Body of pancreas (tissue), 4 donors: ENCODE measurements at regions not wholly inside any gene's neighbourhood (a gene's known extent, or its start where the extent isn't known, plus 50 kb on each side); places are given as distances from the start of the nearest gene placed in this dataset.

ENCODE experiments used
- ATAC-seq: fragments of 150-250 bp; one replicate; pipeline ENCODE4 v1.9.1; 2016
- DNase-seq, 4 donors: peaks; one replicate each; pipeline ENCODE4 v3.0.0-alpha.2; 2019
- H3K27ac ChIP-seq, 4 donors: fragments of 200-600 bp; sonication (generic); 1 replicate in 3 of 4; 2 replicates in 1 of 4; pipeline versions ENCODE4 v1.5.1 to v1.6.1; 2016 to 2019; ENCODE audit warnings: mild to moderate bottlenecking in 1 of 4, mixed read lengths in 1 of 4, moderate library complexity in 1 of 4
- H3K27me3 ChIP-seq, 2 donors: fragments of 200-600 bp; sonication (generic); one replicate each; pipeline ENCODE4 v1.6.0; 2016; ENCODE audit warnings: mild to moderate bottlenecking in 1 of 2
- H3K36me3 ChIP-seq, 2 donors: fragments of 200-600 bp; sonication (generic); replicated peaks in 1 of 2; 2 replicates each; pipeline ENCODE4 v1.5.1; 2016; ENCODE audit warnings: low read depth in 2 of 2; ENCODE audit not compliant: insufficient read depth in 1 of 2
- H3K4me1 ChIP-seq: fragments of 200-600 bp; sonication (generic); one replicate; pipeline ENCODE4 v1.6.0; 2016
- H3K4me3 ChIP-seq, 2 donors: fragments of 200-600 bp; sonication (generic); 1 replicate in 1 of 2; 2 replicates in 1 of 2; pipeline ENCODE4 v1.5.1; 2016 to 2019
- H3K9me3 ChIP-seq, 3 donors: fragments of 200-600 bp; sonication (generic); 1 replicate in 2 of 3; 2 replicates in 1 of 3; pipeline ENCODE4 v1.5.1; 2016
- CTCF ChIP-seq, 7 experiments: fragments of 450-650 bp in 4 of 7; fragments of 200-600 bp in 3 of 7; sonication (generic) in 3 of 7; IDR thresholded peaks; one replicate each; pipeline ENCODE4 v1.5.1; 2016 to 2019; ENCODE audit warnings: antibody characterized with exemption in 7 of 7
- POLR2A ChIP-seq, 3 donors: fragments of 450-650 bp; IDR thresholded peaks; one replicate each; pipeline ENCODE4 v1.6.1; 2016; ENCODE audit warnings: antibody characterized with exemption in 3 of 3, mild to moderate bottlenecking in 2 of 3
- WGBS, 2 donors: methylation state at CpG; one replicate each; pipeline ENCODE4 v1.1.5; 2017; 5-methylcytosine and 5-hydroxymethylcytosine counted together
- intact Hi-C: fragments of 100-400 bp; cut with DNase I; formaldehyde crosslinking; loops from one replicate; pipeline ENCODE4 v1.15.1; 2023

DNA sequence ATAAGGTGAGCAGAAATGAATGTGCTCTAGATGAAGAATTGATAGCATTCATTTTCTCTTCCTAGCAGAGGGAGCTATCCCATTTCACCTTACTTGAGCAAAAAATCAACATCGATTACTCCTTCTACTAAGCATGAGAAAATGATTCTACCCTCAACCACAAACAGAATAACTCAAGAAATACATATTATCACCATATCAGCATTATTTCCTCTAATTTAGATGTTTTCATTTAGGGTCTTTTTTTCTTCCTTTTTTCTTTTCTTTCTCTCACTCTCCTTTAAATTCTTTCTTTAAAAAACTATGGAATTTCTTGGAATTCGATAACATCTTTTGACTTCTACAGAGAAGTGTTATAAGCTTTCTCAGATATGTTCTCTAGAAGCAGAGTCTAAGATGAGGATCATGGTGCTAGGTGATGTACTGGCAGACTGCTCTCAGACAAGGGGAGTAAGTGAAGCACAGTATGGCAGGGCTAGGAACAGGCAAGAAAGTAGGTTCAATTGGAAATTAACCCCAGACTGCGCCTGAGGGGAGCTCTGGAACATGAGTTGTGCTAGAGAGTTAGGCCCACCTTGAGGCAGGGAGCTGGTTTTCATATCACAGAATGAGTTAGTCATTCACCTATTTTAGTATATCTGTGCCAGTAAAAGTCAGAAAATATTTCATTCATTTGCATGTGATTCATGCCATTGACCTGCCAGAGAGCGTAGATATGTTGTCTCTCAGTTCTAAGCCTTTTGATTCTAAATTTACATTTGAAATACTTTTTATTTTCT, 279.2 kb upstream of the KCNH8 start:
- Histone ChIP-seq H3K36me3 (no peaks in the 10 kb centered on the region), H3K27ac (no peak overlapping the region), H3K9me3 (no peaks in the 10 kb centered on the region), H3K4me1 (no peaks in the 10 kb centered on the region), H3K27me3 (no peaks in the 10 kb centered on the region), H3K4me3 (no peak overlapping the region)
- 70 to 72% methylated on average over 4 of the region's 4 CpGs for WGBS, 2 donors
- no peak for DNase-seq
- no peak for ATAC-seq
- intact Hi-C loops, result no loop called here
- TF ChIP-seq POLR2A (IDR thresholded peaks at IDR 0.05) (no peak), CTCF (IDR thresholded peaks at IDR 0.05) (no peak)

DNA sequence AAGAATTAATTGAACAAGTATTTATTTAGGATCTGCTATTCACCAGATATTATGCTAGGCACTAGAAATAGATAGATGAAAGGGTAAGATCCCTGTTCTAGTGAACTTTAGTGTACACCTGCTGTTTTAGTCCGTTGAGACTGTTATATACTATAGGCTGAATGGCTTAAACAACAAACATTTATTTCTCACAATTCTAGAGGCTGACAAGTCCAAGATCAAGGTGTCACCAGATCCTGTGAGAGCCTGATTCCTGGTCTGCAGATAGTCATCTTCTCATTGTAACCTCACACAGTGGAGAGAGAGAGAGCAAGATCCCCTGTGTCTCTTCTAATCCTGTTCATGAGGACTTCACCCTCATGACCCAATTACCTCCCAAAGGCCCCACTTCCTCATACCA, 281.4 kb upstream of the KCNH8 start:
- no peak for DNase-seq
- Histone ChIP-seq H3K36me3 (no peaks in the 10 kb centered on the region), H3K9me3 (no peaks in the 10 kb centered on the region), H3K4me3 (no peak overlapping the region), H3K27me3 (no peaks in the 10 kb centered on the region), H3K27ac (no peak overlapping the region), H3K4me1 (no peaks in the 10 kb centered on the region)
- 52 to 58% methylated on average over 1 of the region's 1 CpG for WGBS, 2 donors
- intact Hi-C loops, result no loop called here
- no peak for TF ChIP-seq CTCF (IDR thresholded peaks at IDR 0.05)
- no peak for TF ChIP-seq POLR2A (IDR thresholded peaks at IDR 0.05)
- no peak for ATAC-seq

DNA sequence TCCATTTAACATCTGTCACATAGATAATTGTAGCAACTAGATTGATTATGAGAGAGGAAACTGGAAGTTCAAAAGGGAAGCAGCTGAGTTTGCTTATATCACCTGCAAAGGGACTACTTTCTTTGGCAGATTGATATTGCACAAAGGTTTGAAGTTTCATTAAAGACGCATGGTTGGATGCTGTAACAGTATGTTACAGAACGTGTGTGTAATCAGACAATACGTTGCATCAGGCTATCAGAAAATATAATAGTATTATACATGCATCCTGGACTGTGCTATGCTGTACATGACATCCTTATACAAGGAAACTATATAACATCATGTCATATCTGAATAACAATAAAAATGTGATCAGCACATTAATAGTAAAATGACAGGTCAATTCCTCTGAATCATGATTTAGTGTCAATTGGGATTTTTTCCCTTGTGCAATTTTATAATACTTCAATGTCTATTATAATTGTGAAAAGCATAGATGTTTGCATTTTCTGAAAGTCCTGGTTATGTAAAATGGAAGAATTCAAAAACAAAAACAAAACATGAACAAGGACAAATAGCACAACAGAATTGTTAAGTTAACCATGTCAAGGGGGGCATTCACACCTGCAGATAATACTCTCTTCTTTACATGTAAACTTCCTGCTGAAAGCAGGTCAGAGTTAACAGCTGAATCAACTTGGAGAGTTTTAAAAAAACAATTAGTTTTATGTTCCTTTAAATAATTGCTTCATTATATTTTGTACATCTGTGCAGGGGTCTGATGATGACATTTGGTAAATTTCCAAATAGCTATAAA, 283.2 kb upstream of the KCNH8 start:
- TF ChIP-seq CTCF (IDR thresholded peaks at IDR 0.05) (no peak), POLR2A (IDR thresholded peaks at IDR 0.05) (no peak)
- Histone ChIP-seq H3K27me3 (no peaks in the 10 kb centered on the region), H3K27ac (no peak overlapping the region), H3K4me3 (no peak overlapping the region), H3K4me1 (no peaks in the 10 kb centered on the region), H3K9me3 (no peaks in the 10 kb centered on the region), H3K36me3 (no peaks in the 10 kb centered on the region)
- intact Hi-C loops, result no loop called here
- WGBS, 2 donors, result 47 to 53% methylated on average over 3 of the region's 3 CpGs
- no peak for ATAC-seq
- DNase-seq, result no peak

GRCh38 chr3:18862077-18862476, 286.2 kb upstream of the KCNH8 start:
- Histone ChIP-seq H3K9me3 (no peaks in the 10 kb centered on the region), H3K4me3 (no peak overlapping the region), H3K4me1 (no peaks in the 10 kb centered on the region), H3K27ac (no peak overlapping the region), H3K36me3 (no peaks in the 10 kb centered on the region), H3K27me3 (no peaks in the 10 kb centered on the region)
- no peak for TF ChIP-seq POLR2A (IDR thresholded peaks at IDR 0.05)
- TF ChIP-seq CTCF (IDR thresholded peaks at IDR 0.05), result no peak
- 89 to 91% methylated on average over 2 of the region's 2 CpGs for WGBS, 2 donors
- DNase-seq (no peak), ATAC-seq (no peak)
- intact Hi-C loops, result no loop called here
